ENCODE measurements at regions not wholly inside any gene's neighbourhood (a gene's known extent, or its start where the extent isn't known, plus 50 kb on each side); places are given as distances from the start of the nearest gene placed in this dataset.
"Not testable (repeated sequence)": the region's sequence is repeated elsewhere in the genome, so short reads cannot be mapped to it uniquely, and the experiment has no call there.

DNA sequence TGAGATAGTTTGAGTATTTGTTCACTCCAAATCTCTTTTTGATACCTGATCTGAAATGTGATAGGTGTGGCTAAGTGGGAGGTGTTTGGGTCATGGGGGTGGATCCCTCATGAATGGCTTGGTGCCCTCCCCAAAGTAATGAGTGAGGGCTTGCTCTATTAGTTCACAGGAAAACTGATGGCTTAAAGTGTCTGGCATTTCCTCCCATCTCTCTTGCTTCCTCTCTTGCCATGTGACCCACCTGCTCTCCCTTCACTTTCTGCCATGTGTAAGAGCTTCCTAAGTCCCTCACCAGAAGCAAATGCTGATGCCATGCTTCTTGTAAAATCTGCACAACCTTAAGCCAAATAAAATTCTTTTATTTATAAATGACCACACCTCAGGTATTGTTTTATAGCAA is 61.1 kb downstream of the MAD2L1 start:
- no peak for DNase-seq

- DNase-seq: no peak
Measured at GRCh38 chr4:120005076-120005475, 61.6 kb downstream of the MAD2L1 start.

DNA sequence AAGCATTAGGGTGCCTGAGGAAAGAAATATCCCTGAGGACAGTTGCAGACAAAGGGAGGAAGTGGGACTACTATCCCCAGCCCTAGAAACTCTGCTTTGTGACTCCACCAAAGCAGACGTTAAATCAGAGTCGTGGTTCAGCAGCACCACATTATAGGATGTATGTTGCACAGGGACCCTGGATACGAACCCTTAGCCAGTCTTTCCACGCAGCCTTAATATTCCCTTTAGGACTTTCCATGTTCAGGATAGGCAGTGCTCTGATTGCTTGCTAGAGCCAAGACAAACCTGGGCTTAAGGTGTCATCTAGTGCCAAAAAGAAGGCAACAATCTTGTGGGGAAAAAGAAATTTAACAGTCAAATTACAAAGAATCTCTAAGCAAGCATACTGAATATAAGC is 62.6 kb downstream of the MAD2L1 start:
- DNase-seq: no peak

DNA sequence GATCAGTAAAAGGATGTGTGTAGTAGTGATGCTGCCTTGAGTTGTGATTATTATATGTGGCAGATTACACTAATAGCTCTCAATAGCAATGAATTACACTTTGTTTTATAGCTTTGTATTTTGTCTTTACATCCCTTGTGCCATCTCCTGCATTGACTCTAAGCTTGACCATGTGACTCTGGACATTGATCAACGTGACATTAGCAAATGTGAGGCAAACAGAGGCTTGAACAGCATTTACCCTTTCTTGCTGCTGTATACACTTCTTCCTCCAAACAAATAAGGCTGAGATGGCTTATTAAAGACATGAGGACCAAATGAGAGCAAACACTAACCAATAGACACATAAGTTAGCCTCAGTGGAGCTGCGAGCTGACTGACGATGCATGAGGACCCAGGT is 63.5 kb downstream of the MAD2L1 start:
- no peak for DNase-seq

DNA sequence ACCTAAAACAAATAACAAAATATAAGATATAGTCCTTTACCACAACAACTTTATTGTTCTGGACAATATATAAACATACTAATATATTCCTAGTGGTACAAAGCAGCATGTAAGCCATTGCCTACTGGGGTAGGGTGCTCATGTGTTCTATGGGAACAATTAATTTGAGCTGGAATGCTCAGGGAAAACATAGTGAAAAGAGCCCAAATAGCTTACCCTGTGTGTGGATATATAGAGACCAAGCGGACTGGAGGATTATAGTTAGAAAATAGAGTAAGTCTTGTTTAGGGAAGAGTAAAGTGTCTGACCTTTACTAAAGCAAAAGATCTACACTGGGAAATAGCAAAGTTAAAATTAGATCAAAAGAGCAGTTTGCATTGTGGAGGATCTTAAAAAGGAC is 64.8 kb downstream of the MAD2L1 start:
- DNase-seq: no peak

DNA sequence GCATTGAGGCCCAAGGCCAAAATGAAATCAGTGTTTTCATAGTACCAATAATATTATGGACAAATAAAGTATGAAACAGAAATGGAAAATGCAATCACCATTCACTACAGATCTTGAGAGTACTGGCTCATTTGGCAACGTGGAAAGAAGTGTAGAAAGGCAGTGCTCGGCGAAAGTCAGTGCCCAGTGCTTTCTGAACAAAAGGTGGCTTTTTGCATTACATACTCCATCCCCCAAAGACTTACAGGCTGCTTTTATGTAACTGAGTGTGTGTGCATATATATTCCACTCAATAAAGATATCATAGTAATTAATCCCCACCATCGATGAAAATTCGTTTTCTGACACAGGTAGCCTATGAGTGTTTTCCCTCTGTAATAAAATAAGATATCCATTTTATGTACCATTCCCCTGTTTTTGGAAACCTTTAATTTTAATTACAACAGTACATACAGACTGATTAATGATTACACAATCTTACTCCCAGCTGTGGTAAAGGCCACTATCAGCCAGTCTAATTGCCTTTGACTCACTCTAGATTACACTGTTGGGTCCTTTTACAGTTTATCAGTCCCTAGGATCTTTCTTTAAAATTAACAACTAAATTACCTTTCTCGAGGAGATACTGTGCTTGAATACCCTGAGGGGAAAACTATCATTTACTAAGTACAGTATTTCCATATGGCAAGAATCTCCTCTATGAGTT is 65.9 kb downstream of the MAD2L1 start:
- DNase-seq: no peak

- not testable (repeated sequence) for DNase-seq
Measured at GRCh38 chr4:119996024-119996423, 70.6 kb downstream of the MAD2L1 start.

DNA sequence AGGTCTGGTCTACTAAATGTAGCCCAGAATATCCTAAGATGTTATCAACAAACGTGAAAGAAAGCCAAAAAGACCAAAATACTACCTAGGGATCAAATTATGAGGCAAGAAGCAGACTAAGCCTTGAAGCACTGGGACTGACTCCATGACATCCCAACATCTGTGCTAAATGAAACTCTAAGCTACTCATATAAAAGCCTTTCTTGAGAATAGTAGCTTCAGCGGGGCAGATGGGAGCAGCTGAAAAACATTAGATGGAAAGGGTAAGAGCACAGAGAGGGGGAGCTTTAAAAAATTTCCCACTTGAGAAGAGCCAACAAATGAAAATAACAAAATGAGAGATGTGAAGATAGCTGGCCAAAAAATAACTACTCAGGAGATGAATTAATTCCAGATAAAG is 81.7 kb downstream of the MAD2L1 start:
- no peak for DNase-seq

DNA sequence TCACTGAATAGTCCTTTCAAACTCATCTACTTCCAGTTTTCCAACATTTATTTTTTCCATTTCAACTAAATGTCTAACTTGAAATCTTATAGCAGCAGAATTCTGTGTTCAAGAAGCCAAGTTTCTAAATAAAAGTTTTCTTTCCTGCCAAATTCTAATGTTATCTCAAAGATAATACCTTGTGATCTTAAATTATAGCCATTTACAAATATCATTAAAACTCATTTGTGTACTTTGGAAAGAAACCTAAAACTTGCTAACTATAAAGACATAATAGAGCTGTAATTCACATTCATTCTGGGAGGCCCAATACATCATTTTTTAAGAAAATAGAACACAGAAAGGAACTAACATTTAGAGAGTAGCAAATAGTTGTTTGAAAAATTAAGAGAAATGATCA is 83.9 kb downstream of the MAD2L1 start:
- no peak for DNase-seq

- no peak for DNase-seq
Measured at GRCh38 chr4:119980456-119980855, 86.2 kb downstream of the MAD2L1 start.

DNA sequence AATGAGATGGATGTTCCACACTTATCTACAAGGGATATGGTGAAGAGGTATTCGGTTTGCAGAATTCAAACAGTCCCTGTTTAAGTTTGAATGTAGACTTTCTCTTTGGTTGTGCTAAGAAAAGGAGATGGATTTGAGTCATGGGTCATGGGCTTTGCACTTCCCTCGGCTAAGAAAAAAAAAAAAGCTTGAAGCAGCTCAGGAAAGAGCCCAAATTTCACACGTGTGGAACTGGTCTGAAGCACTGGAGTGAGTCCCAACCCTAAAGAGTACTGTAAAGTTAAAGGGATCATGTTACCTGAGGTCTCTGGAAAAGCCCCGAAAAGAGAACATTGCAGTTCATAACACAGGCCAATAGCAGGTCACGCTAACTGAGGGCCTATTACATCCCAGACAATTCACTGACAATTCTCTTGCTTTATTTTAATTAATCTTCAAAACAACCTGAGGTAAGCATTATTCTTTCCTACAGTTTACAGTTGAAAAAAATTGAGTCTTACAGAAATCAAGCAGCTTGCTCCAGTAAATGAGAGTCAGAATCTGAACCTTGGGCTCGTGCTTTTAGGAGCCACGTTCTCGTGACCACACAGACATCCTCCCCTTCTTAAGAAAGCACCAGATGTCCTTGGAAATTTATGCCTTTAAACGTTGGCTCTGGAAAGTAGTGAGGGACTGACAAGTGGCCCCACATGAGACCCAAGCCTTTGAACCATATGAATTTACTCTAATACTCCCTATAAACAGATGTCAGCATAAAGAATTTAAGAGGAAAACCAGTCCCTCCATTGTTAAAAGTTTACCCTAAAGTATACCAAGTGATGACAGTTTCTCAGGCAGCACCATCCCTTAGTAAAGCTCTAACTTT is 89.3 kb downstream of the MAD2L1 start:
- no peak for DNase-seq

DNA sequence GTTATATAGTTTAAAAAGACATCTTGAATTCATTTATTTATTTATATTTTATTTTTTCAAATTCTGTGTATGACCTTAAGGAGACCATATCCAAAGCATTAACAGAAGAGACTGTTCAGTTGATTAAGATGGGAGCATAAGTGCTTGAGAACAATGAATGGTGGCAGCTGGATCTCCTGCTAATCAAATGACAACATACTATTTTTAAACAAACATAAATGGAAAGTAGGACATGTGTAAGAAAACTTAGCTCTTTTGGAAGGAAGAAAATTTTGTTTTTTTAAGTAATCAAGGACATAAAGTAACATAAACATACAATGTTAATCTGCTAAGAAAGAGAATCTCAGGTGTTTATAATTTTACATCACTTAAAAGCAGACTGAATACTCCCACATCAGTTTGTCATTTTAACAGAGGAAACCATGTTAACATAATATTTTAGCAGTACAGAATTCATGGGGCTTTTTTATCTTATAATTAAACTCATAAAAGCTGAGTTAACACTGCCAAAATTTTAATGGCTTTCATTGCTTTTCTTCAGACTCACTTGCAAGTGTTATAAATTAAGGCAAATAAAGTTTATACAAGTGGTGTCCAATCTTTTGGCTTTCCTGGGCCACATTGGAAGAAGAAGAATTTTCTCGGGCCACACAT is 95.1 kb downstream of the MAD2L1 start:
- no peak for DNase-seq

GRCh38 chr4:119962631-119963030 is 104.0 kb downstream of the MAD2L1 start:
- no peak for DNase-seq

- no peak for DNase-seq
Measured at GRCh38 chr4:119958983-119959382, 107.7 kb downstream of the MAD2L1 start.

DNA sequence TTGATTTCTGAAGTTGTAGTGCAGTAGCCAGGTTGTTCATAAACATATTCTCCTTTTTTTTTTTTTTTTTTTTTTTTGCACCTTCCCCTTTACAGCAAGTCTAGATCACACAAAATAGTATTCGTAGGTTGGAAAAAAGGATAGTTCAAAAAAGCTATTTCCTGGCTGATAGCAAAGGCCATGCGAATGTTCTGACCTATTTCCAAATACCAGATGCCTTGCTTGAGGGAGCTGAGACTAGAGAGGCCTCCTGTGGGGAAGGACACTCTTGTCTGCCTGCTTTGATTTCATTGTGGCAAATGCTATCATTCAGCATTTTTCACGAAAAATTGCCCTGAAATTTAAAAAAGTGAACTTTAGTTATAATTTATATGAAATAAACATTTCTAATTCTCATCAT is 111.4 kb downstream of the MAD2L1 start:
- DNase-seq: no peak

- not testable (repeated sequence) for DNase-seq
Measured at GRCh38 chr4:119954487-119954886, 112.2 kb downstream of the MAD2L1 start.

GRCh38 chr4:119946359-119946758 is 120.3 kb downstream of the MAD2L1 start:
- DNase-seq: no peak

- no peak for DNase-seq
Measured at GRCh38 chr4:119942806-119943205, 123.8 kb downstream of the MAD2L1 start.

DNA sequence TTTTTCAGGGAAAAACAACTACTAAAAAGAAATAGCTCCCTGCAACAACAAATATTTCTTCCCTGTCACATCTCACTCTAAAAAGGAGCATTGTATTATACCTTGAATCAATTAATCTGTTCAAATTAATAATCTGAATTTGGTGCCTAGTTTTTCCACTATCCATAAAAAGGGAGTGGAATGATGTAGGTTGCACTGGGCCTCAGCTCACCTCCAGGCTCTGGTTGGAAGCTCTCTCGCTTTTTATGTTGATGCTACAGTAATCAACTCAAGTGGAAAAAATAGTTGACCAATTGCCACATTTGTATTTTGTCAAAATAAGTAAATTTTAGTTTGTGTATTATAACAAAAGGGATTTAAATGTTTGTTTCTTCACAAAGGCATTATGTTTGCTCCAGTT is 126.1 kb downstream of the MAD2L1 start:
- no peak for DNase-seq

DNA sequence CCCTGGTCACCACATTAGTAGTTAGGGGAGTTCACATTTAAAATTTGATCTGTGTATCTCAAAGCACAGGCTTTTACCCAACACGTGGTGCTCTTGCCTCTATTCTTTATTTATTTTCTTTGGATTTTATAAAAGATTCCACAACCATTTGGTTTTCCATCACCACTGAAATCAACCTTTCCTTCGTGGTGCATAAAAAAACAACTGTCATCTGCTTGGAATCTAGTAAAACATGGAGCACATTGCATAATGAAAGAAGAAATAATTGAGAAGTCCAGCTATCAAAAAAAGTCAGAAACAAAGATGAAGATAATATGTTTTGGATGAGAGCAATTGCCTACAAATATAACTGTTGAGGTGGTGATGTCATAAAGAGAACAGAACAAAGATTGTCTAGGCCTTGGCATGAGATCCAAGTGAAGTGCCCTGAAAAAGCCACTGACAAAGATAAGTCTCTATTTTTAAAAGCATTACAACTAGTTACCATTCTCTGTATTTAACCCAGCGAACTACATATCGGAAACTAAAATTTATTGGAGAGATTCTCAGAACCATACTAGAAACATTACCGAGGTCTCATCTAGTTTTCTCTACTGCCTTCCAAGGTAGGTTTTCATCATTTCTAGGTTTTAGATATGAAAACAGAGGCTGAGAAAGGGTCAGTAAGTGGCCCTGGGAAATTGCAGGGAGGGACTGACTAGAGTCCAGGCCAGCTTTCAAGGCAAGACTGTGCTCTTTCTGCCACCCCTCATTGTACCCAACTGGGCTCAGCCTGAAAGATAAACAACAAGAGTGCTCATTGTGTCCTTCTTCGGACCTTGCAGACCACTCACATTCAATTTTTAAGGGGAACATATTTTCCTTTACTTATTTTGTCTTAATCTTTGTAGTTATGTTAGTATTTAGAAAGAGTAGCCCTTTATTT is 127.3 kb downstream of the MAD2L1 start:
- DNase-seq: no peak

GRCh38 chr4:119937746-119938145 is 128.9 kb downstream of the MAD2L1 start:
- no peak for DNase-seq

- DNase-seq: peak; percentile 99
Measured at GRCh38 chr4:119933606-119934005, 133.0 kb downstream of the MAD2L1 start.

GRCh38 chr4:119932277-119932676 is 134.4 kb downstream of the MAD2L1 start:
- DNase-seq: no peak
